Loucy (cell line): ENCODE measurements at regions not wholly inside any gene's neighbourhood (a gene's known extent, or its start where the extent isn't known, plus 50 kb on each side); places are given as distances from the start of the nearest gene placed in this dataset.

ENCODE experiments used
- H2AFZ ChIP-seq: fragments of 200-600 bp; sonication (generic); 2 replicates; pipeline ENCODE4 v1.6.0; 2016; ENCODE audit warnings: antibody characterized with exemption, mild to moderate bottlenecking, low read length, moderate library complexity
- H3F3A ChIP-seq: fragments of 200-600 bp; 2 replicates; pipeline ENCODE4 v1.6.0; 2016; ENCODE audit warnings: antibody characterized with exemption, low read depth, mild to moderate bottlenecking
- H3K27me3 ChIP-seq: fragments of 200-600 bp; sonication (generic); 2 replicates; pipeline ENCODE4 v1.6.1; 2014; ENCODE audit warnings: low read length, mild to moderate bottlenecking; ENCODE audit not compliant: insufficient read depth, poor library complexity, severe bottlenecking
- H3K36me3 ChIP-seq: fragments of 200-600 bp; sonication (generic); 2 replicates; pipeline ENCODE4 v1.6.1; 2016; ENCODE audit warnings: low read length; ENCODE audit not compliant: insufficient read depth
- H3K4me1 ChIP-seq: fragments of 200-600 bp; sonication (generic); 2 replicates; pipeline ENCODE4 v1.5.1; 2014; ENCODE audit warnings: low read length, mild to moderate bottlenecking; ENCODE audit not compliant: insufficient read depth, poor library complexity, severe bottlenecking
- H3K4me2 ChIP-seq: fragments of 200-600 bp; sonication (generic); 2 replicates; pipeline ENCODE4 v1.6.0; 2014; ENCODE audit warnings: antibody characterized with exemption, low read length, low read depth, mild to moderate bottlenecking; ENCODE audit not compliant: poor library complexity, severe bottlenecking
- H3K4me3 ChIP-seq: fragments of 200-600 bp; sonication (generic); 2 replicates; pipeline ENCODE4 v1.5.1; 2014; ENCODE audit warnings: low read length, mild to moderate bottlenecking, mixed read lengths; ENCODE audit not compliant: poor library complexity, severe bottlenecking
- H3K79me2 ChIP-seq: fragments of 200-600 bp; sonication (generic); 2 replicates; pipeline ENCODE4 v1.6.1; 2014; ENCODE audit warnings: low read length; ENCODE audit not compliant: insufficient read depth
- H3K9ac ChIP-seq: fragments of 200-600 bp; sonication (generic); 2 replicates; pipeline ENCODE4 v1.6.0; 2014; ENCODE audit warnings: mild to moderate bottlenecking, low read depth, low read length, moderate library complexity; ENCODE audit not compliant: poor library complexity, severe bottlenecking
- H3K9me2 ChIP-seq: fragments of 200-600 bp; sonication (generic); replicated peaks from 2 replicates; pipeline ENCODE4 v1.6.1; 2016; ENCODE audit warnings: low read depth, low read length, mixed read lengths
- H3K9me3 ChIP-seq: fragments of 200-600 bp; sonication (generic); 2 replicates; pipeline ENCODE4 v1.6.1; 2014; ENCODE audit warnings: mild to moderate bottlenecking, antibody characterized with exemption, low read length, low read depth; ENCODE audit not compliant: insufficient read depth
- H4K20me1 ChIP-seq: fragments of 200-600 bp; sonication (generic); 2 replicates; pipeline ENCODE4 v1.6.0; 2014; ENCODE audit warnings: antibody characterized with exemption, low read length, mild to moderate bottlenecking; ENCODE audit not compliant: insufficient read depth, poor library complexity, severe bottlenecking
- CTCF ChIP-seq: fragments of 200-600 bp; sonication (generic); conservative IDR thresholded peaks from 2 replicates; pipeline ENCODE4 v1.5.1; 2014; ENCODE audit warnings: mild to moderate bottlenecking, antibody characterized with exemption, low read length
- EZH2phosphoT487 ChIP-seq: fragments of 200-600 bp; IDR thresholded peaks from 2 replicates; pipeline ENCODE4 v1.6.1; 2018; ENCODE audit warnings: antibody characterized with exemption, mild to moderate bottlenecking, moderate library complexity, borderline replicate concordance

GRCh38 chr7:125675640-125676039 is 746.0 kb upstream of the POT1 start:
- no peaks in the 10 kb centered on the region for H3K4me1 ChIP-seq
- H3K9me3 ChIP-seq: no peaks in the 10 kb centered on the region
- no peak overlapping the region for H3K9ac ChIP-seq
- no peak overlapping the region for H2AFZ ChIP-seq
- H4K20me1 ChIP-seq: no peaks in the 10 kb centered on the region
- no peak overlapping the region for H3K4me2 ChIP-seq
- H3K27me3 ChIP-seq: no peaks in the 10 kb centered on the region
- no peaks in the 10 kb centered on the region for H3K79me2 ChIP-seq
- no peaks in the 10 kb centered on the region for H3K9me2 ChIP-seq
- no peaks in the 10 kb centered on the region for H3K36me3 ChIP-seq
- TF ChIP-seq EZH2phosphoT487 (no peak), CTCF (no peak)
- H3K4me3 ChIP-seq: no peak overlapping the region
- no peaks in the 10 kb centered on the region for H3F3A ChIP-seq

- H3K4me1 ChIP-seq: no peaks in the 10 kb centered on the region
- H3K4me2 ChIP-seq: no peak overlapping the region
- H3K9me2 ChIP-seq: no peaks in the 10 kb centered on the region
- TF ChIP-seq CTCF: no peak
- no peak for TF ChIP-seq EZH2phosphoT487
- H3K9ac ChIP-seq: no peak overlapping the region
- no peak overlapping the region for H2AFZ ChIP-seq
- H3F3A ChIP-seq: no peaks in the 10 kb centered on the region
- H3K27me3 ChIP-seq: no peaks in the 10 kb centered on the region
- no peaks in the 10 kb centered on the region for H3K79me2 ChIP-seq
- H4K20me1 ChIP-seq: no peaks in the 10 kb centered on the region
- H3K9me3 ChIP-seq: no peaks in the 10 kb centered on the region
- no peaks in the 10 kb centered on the region for H3K36me3 ChIP-seq
- no peak overlapping the region for H3K4me3 ChIP-seq
Measured at GRCh38 chr7:125675169-125675568, 745.5 kb upstream of the POT1 start.

- Histone ChIP-seq H3K79me2 (no peaks in the 10 kb centered on the region), H3K4me2 (no peak overlapping the region), H3K4me1 (no peaks in the 10 kb centered on the region), H3K9ac (no peak overlapping the region), H3K27me3 (no peaks in the 10 kb centered on the region), H3K9me3 (no peaks in the 10 kb centered on the region), H2AFZ (no peak overlapping the region), H3F3A (no peaks in the 10 kb centered on the region), H4K20me1 (no peaks in the 10 kb centered on the region), H3K9me2 (no peaks in the 10 kb centered on the region), H3K4me3 (no peak overlapping the region), H3K36me3 (no peaks in the 10 kb centered on the region)
- TF ChIP-seq EZH2phosphoT487 (no peak), CTCF (peak; percentile 76)
Measured at GRCh38 chr7:125670926-125671572, 741.4 kb upstream of the POT1 start.
